GM21717 (cell line): ENCODE measurements at regions not wholly inside any gene's neighbourhood (a gene's known extent, or its start where the extent isn't known, plus 50 kb on each side); places are given as distances from the start of the nearest gene placed in this dataset.

Experiments used
- ATAC-seq: cut with Tn5 transposase; IDR thresholded peaks from one replicate; pipeline ENCODE4 v1.9.1; 2021; ENCODE audit warnings: mild to moderate bottlenecking, moderate library complexity; ENCODE audit not compliant: unreplicated experiment

DNA sequence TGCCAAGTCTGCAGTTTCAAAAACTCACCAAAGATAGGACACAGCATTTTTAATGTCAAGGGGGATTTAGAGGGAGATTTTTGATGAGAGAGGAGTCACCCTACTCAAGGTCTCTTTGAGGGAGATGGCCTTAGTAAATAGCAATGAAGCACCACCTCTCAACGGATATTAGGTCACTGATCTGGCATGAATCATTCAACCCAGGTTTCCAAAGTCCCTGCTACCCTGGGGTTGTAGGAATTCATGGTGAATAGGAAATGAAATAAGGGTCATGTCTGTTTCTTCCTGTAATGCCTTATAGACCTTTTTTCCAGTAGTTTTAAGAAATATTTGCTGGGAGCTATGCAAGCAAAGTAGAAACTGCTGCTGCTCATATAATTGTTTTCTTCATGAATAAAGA lies 2154.9 kb downstream of the LRRC4C start:
- no peak for ATAC-seq

DNA sequence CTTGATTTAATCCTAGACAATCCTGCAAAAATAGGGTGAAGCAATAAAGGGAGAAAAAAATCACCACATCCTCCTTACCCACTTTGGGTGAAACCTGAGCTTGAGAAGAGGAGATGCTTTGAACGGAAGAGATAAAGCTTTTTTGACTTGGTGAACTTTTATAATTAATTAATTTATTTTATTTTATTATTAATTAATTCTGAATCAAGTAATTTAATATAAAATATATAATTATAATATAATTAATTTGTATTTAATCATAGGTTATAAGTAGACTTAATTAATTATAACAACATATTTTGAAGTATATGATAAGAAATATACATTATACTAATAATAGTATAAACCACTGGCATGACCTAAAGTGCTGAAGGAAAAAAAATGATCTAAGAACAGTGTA lies 2164.8 kb downstream of the LRRC4C start:
- ATAC-seq: no peak

DNA sequence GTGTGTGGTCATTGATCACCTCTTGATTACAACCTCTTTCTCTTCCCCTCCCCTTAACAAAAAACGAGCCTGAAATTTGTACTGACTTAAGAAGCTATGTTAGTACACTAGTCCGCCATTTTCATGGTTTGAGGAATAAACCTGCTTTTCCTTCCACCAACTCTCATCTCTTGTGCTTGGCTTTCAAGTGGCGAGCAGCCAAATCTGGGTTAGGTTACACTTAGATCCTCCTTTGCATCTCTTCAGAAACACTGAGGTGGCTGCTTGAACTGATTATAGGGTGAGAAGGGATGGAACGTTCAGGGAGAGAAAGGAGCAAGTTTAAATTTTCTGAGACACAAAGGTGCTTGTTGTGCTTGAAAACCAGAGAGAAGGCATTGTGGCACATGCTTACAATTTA lies 2171.4 kb downstream of the LRRC4C start:
- ATAC-seq: no peak

DNA sequence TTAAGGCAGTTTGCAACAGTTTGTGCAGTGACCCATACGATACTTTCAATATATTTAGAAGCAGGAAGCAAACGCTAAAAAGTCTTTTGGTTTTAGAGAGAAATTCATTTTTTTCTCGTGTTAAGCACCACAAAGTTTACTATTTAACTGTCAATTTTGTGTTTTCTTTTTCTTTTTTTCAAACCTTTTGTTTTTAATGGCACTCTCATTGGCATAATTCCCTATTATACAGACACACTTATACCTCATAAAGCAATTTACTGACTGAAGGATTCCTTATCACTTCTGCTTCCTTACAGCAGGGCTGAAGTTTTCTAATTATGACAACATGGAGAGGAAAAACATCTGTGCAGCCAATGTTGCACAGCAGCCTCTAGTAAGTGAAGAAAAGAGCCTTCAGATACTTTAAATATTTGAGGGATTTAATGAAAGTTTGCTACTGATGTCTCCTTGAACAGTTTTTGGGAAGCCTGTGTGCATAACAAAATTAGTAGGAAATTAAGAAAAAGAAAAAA lies 2191.2 kb downstream of the LRRC4C start:
- ATAC-seq: no peak

DNA sequence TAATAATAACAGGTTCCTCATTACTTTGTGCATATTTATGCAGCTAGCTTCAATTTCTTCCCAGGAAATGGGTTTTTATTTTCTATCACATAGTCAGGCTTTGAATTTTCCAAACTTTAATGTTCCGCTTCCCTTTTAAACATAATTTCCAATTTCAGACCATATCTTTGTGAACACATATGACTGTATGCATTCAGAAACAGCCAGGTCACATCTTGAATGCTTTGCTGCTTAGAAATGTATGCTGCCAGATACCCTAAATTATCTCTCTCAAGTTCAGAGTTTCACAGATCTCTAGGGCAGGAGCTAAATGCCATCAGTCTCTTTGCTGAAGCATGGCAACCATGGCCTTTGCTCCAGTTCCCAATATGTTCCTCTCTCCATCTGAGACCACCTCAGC lies 2203.8 kb downstream of the LRRC4C start:
- no peak for ATAC-seq

DNA sequence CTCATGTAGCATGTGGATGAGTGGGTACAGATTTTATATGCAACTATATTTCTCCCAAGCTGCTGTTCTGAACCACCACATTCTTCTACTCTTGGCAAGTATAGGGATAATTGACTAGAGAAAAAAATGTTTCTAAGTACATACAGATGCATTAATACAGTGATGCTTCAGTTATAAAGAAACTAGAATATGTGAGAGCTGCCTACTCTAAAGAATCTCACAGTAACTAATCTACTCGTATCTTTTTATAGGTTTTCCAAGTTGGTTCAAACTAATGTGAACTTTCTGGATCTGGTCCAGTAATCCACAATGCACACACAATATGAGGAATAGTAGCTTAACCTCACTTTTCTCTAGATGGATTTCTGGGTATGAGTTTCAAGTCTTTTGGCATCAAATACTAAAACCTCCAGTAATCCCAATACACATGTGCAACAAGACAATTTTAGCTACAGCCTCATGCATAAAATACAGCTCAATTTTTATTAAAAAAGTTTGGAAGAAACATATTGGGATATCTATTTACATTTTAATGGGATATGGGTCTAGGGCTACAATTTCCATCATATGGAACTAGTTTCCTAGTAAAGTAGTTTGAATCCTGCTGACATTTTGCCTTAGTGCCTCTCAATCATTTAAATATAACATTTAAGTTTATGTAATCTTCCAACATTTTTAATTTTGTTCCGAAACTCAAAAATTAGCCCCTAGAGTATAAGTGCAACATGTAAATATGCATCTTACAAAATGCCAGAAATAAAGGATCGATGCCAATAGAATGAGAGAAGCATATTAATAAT lies 2209.7 kb downstream of the LRRC4C start:
- no peak for ATAC-seq

DNA sequence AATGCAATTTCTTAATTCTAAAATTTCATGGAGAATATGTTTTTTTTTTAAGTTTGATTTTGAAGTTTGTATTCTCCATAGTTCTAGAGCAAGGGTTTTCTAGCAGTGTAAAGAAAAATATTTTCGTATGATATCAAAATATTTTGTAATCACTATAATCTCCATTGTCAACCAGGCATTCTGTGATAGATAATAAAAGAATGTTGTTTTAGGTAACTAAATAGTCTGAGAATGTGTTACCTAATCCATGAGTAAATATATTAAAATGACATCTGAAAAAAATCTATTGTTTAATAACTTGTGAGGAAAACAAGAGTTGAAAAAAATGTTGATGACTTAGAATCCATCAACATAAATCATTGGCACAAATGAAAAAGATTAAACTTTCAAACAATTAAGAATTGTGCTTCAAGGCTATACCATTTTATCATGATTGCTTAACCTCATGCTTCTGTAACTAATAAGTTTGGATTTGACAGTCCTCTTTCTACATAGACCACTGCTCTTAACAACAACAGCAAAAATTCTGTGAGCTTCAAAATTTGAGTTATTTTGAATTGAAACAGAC lies 2211.8 kb downstream of the LRRC4C start:
- ATAC-seq: no peak

DNA sequence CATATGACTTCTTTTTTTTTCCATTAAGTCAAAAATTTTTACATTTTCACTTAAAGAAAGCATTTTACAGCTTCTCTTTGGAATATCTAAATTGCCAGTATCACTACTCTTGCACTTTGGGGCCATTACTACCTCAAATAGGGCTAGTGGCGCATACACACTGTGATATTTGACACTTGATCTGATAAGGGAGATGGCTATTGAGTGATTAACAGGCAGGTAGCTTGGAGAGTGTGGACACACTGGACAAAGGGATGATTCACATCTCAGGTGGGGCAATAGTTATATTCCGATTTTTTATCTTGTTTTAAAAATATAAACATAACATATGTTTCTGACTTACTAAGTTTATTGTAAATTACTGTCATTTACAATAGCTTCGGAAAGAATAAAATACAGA lies 2219.9 kb downstream of the LRRC4C start:
- no peak for ATAC-seq

DNA sequence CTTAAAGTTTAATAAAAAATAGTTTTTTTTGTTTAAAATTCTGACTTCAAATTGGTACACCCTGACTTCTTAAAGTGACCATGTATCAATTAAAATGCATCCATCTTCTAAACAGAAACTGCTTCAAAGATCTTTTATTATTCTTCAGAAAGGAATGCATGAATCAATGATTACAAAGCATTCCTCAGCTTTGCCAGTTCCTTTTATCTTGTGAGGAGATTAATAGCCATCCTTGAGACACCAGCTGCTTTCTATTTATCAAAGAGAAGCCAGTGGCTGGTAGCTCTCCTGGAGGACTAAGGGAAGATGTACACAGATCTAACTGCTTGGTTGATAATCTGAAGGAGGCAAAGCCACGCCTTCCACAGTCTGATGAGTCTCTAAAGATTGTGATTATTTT lies 2222.5 kb downstream of the LRRC4C start:
- ATAC-seq: no peak

DNA sequence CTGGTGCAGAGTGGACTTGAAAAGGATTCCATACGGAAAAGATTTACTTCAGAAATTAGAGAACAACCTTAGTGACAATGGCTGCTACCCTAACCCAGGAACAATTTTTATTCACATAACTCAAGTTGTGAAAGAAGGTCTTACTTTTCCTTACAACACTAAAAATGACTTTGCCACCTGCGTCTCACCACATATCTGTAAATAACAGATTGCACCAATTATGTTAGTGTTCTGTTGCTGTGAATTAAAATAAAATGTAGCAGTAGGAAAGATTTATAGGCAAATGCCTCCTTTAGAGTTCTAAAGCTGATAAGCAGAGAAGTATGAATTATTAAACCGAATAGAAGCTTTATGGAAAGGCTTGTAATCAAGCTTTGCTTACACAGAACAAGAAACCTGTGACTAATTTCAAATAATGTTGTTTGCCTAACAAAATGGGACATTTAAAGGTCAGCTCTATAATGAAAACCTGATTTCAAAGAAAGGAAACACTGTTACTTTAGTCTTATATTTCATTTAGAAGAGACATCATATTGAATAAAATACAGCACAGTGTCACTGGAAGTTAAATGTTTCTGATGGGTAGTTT lies 2237.8 kb downstream of the LRRC4C start:
- no peak for ATAC-seq

DNA sequence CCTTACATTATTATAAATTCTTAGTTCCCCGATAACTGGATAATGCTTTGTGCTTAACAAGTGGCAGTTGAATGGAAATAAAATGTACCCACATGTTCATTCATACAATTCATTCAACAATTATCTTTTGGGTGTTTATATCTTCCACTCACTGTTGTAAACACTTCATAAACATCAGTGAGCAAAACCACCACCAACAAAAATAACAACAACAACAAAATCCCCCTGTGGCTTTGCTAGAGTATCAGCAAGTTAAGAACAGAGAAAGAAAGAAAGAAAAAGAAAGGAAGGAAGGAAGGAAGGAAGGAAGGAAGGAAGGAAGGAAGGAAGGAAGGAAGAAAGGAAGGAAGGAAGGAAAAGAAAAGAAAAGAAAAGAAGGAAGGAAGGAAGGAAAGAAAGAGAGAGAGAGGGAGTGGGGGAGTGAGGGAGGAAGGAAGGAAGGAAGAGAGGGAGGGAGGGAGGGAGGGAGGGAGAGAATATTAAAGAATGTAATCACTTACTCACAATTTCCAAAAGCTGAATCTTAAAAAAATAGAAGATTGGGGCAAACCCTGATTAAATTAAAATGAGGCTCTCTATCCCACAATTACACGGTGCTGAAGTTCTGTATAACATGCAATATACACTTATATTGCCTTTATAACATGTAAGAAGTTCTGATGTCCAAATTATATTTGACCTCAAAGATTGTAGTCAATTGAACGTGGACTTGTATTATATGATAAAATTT lies 2238.8 kb downstream of the LRRC4C start:
- ATAC-seq: no peak

DNA sequence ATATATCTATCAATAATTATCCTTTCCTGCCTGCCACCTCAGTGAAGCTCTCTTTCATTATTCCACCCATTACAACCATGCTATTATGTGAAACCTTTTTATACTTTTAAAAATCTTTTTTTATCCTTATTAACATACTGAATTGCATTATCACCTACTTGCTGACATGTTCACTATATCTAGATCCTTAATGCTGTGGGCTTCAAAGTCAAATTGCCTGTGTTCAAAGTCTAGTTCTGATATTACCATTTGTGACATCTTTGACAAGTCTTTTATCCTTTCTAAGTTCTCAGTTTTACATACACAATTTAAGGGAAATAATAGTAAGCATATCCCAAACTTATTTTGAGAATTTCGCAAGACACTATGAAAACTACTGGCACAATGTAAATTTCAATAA lies 2239.4 kb downstream of the LRRC4C start:
- no peak for ATAC-seq

DNA sequence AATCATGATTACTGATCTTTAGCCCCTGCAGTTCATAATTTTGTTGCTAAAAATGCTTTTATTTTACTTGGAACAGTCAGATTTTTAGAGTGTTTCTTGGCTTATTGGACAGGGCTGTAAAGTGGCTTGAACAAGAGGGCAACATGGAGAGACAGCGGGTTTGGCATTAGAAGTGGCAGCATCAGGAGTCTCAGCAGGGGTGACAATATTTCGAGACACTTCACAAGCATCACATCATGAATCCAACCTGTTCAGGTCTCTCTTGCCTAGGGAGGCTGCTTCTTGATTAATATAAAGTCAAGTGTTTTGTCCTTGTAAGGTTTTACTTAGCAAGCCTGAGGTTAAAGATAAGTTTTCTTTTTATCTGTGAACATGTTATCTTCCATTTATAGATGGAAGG lies 2249.5 kb downstream of the LRRC4C start:
- no peak for ATAC-seq

DNA sequence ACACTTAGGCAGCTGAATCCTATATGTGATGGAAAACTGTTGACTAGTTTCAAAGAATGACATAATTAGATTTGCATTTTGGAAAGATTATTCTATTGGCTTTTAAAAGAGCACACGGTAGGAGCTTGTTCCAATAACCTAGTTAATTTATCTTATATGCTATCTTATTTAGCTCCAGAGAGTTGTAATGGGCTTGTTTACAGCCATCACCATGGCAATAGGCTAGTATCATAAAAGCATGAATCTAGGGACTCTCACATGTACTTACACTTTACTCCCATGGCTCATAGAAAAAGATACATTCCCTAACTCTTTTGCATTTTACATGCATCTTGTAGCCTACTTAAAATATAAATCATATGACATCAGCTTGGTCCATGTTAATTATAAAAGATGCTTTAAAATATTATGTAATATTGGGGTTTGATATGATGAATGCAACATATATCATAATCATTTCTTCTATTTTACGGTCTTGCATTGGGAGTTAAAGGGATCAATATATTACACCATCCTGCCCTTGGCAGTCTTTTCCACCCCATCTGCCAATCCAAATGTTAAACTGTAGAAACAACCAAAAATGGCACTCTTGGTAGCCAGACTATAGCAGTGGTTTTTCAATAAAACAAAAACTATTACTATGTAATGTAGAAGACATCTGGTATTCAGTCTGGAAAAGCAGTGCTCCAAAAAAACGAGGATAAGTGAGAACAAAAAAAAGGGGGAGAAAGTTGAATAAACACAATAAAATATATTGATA lies 2254.0 kb downstream of the LRRC4C start:
- ATAC-seq: no peak

DNA sequence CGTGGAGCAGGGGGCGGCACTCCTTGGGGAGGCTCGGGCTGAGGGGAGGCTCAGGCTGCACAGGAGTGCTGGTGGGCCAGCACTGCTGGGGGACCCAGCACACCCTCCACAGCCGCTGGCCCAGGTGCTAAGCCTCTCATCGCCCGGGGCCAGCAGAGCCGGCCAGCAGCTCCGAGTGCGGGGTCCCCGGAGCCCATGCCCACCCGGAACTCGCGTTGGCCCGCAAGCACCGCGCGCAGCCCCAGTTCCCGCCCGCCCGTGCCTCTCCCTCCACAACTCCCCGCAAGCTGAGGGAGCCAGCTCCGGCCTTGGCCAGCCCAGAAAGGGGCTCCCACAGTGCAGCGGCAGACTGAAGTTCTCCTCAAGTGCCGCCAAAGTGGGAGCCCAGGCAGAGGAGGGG lies 2266.8 kb downstream of the LRRC4C start:
- no peak for ATAC-seq

DNA sequence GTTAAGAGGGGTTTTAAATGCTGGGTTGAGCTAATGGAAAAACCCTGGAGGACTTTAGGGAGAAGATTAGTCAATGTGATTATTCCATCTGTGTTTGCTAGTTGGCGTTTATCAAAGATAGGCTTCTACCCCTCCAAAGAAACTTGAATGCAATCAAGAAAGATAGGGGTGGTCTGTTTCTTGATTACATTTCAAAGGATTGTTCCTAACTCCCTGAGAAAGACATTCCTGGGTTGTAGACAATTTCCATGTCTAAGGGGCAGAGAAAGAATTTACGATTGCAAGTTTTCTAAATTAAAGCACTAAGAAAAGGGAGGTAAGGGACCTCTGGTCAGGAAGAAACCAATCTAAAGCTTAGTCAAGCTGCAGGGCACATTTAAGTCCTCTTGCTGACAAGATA lies 2268.7 kb downstream of the LRRC4C start:
- ATAC-seq: no peak

DNA sequence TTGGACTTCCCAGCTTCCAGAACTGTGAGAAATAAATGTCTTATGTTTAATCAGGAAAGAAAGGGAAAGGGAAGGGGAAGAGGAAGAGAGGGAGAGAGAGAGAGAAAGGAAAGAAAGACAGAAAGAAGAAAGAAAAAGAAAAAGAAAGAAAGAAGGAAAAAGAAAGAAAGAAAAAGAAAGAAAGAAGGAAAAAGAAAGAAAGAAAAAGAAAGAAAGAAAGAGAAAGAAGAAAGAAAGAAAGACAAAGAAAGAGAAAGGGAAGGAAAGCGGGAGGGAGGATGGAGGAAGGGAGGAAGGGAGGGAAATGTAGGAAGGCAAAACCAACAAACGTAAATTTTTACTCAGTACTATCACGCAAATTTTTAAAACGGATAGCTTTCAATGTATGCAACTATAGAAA lies 2281.8 kb downstream of the LRRC4C start:
- ATAC-seq: no peak

DNA sequence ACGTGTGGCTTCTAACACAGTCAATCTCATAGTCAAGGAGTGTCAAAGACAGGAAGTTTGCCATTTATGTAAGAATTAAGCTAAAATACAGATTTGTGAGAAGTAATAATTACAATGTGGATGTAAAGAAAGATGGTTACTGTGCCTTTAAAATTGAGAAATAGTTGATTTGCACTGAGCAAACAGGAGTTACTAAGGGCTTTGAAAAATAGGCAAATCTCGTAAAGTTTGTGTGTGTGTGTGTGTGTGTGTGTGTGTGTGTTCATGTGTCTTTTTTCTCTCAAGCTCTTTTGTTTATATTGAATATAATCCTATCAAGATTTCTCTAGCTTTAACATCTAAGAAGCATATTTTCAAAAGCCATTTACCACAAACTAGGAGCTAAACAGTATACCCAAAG lies 2284.5 kb downstream of the LRRC4C start:
- no peak for ATAC-seq

DNA sequence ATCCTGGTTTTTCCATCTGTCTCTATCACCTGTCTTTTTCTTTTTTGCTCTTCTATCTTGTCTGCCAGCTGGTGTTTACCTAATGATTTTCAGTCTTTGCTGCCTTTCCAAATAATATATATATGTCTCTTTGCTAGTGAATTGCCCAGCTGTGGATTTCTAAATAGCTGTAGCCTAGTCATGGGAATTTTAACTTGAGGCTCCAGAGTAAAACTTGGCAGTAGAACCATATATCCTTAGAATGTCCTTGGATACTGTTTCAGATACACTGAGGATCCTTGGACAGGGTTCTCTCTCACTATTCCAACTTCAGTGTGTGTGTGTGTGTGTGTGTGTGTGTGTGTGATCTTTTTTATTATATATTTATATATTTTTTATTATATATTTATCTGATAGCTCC lies 2285.3 kb downstream of the LRRC4C start:
- no peak for ATAC-seq

DNA sequence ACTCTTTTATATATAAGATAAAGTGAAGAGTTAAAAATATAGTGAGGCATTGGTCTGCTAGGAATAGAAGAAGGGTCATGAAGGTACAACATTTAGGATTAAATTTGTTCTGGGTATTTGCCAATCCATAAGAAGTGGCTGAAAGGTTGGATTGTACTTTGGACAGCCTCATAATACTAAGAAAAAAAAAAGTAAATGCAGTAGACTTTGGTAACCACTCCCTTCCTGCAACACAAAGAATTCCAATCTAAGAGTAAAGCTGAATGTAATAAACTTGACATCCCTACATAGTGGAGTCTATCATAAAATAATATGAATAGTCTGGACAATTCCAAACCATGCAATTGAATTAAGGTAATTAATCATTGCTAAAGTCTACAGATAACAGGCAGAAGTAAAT lies 2294.4 kb downstream of the LRRC4C start:
- no peak for ATAC-seq

DNA sequence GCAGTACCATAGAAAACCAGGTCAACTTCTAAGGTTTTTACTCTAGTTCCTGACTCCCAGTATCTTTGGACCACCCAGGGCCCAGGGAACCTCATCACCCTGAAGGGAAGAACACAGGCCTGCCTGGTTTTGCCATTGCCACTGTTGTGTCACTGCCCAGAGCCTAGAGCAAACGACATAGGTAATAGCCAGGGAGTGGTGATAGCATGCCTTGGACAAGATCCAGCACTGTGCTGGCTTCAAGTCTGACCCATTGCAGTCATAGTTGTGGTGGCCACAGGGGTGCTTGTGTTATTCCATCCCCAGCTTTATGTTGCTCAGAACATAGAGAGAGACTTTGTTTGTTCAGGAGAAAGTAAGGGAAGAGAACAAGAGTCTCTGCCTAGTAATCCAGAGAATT lies 2310.2 kb downstream of the LRRC4C start:
- no peak for ATAC-seq
